CD1c-positive myeloid dendritic cell (primary cell): ENCODE measurements at regions not wholly inside any gene's neighbourhood (a gene's known extent, or its start where the extent isn't known, plus 50 kb on each side); places are given as distances from the start of the nearest gene placed in this dataset.
"Not testable (repeated sequence)": the region's sequence is repeated elsewhere in the genome, so short reads cannot be mapped to it uniquely, and the experiment has no call there.

ENCODE experiments used
- DNase-seq: peaks from one replicate; pipeline ENCODE4 v3.0.0-alpha.2; 2016; ENCODE audit errors: extremely low spot score

- DNase-seq = no peak
Observed at GRCh38 chr6:167229586-167229985, 61.5 kb upstream of the UNC93A start.

- no peak for DNase-seq
Observed at GRCh38 chr6:167230288-167230687, 60.8 kb upstream of the UNC93A start.

- no peak for DNase-seq
Observed at GRCh38 chr6:167232356-167232755, 58.8 kb upstream of the UNC93A start.

- no peak for DNase-seq
Observed at GRCh38 chr6:167233490-167233889, 57.6 kb upstream of the UNC93A start.

- DNase-seq = not testable (repeated sequence)
Observed at GRCh38 chr6:167234576-167234975, 56.5 kb upstream of the UNC93A start.

GRCh38 chr6:167235005-167235404, 56.1 kb upstream of the UNC93A start:
- DNase-seq = no peak

GRCh38 chr6:167235421-167236238, 55.5 kb upstream of the UNC93A start:
- no peak for DNase-seq

- no peak for DNase-seq
Observed at GRCh38 chr6:167236239-167236571, 54.9 kb upstream of the UNC93A start.

GRCh38 chr6:167237438-167238145, 53.5 kb upstream of the UNC93A start:
- no peak for DNase-seq

- DNase-seq = no peak
Observed at GRCh38 chr6:167238146-167238693, 52.9 kb upstream of the UNC93A start.

GRCh38 chr6:167238694-167239467, 52.2 kb upstream of the UNC93A start:
- no peak for DNase-seq

GRCh38 chr6:167239470-167239869, 51.6 kb upstream of the UNC93A start:
- DNase-seq = not testable (repeated sequence)

GRCh38 chr6:167240034-167240541, 51.0 kb upstream of the UNC93A start:
- no peak for DNase-seq
